ENCODE measurements at regions not wholly inside any gene's neighbourhood (a gene's known extent, or its start where the extent isn't known, plus 50 kb on each side); places are given as distances from the start of the nearest gene placed in this dataset.

DNA sequence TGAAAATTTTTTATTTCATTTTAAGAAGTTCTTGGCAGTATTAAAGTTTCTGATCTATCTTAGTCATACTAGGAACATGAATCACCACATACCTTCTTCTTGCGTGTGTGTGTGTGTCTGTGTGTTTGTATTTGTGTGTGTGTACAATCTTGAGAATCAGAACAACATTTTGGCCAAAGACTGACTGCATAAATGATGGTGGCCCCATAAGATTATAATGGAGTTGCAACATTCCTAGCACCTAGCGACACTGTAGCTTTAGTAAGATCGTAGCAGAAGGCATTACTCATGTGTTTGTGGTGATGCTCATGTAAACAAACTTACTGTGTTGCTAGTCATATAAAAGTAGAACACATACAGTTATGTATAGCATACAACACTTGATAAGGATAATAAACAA lies 205.4 kb downstream of the FAM76B start:
- Histone ChIP-seq H3K9me3 (peaks cover 0 to 2% (median 0%) of the 10 kb centered on the region in 11 donors), H3K27me3 (no peaks in the 10 kb centered on the region), H3K4me3 (no peak overlapping the region), H3K4me1 (no peaks in the 10 kb centered on the region), H3K36me3 (no peaks in the 10 kb centered on the region), H3K27ac (no peak overlapping the region)
- no peak for DNase-seq
- ATAC-seq = no peak
- intact Hi-C loops (cut with DNase I) = no loop called here
- WGBS, 2 donors = 86 to 88% methylated on average over 3 of the region's 3 CpGs
- TF ChIP-seq CTCF (IDR thresholded peaks at IDR 0.05) = no peak

DNA sequence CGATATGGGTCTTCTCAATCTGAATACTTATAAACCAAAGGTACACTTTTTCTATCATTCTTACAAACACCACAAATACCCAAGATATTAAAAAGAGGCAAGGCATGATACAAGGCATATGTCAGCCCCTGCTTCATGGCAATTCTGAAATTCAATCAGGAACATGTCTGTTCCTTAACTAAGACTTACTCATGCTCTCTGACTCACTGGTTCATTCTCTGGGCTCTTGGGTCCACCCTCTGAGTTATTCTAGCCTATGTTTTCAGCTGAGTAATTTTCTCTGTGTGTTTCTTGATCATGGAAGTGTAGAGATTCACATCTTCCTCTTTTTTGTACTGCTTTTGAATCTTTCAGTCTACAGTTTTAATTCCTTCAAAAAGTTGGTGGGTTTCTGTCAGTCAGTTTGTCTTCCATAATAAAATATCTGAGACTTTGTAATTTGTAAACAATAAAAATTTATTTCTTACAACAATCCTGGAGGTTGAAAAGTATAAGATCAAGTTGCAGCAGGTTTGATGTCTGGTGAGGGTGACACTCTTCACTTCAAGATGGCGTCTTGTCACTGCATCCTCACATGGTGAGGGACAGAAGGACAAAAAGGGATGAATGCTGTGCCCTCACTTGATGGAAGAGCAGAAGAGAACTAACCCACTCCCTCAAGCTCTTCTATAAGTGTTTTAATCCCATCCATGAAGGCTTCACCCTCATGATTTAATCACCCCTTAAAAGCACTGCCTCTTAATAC lies 211.7 kb downstream of the FAM76B start:
- WGBS, 2 donors = 82 to 92% methylated on average over 2 of the region's 2 CpGs
- H3K36me3 ChIP-seq = no peaks in the 10 kb centered on the region
- no peak overlapping the region for H3K27ac ChIP-seq
- peaks cover 0 to 2% (median 0%) of the 10 kb centered on the region in 11 donors for H3K9me3 ChIP-seq
- H3K4me1 ChIP-seq = peaks cover 0 to 18% (median 0%) of the 10 kb centered on the region in 9 donors
- no peak for DNase-seq
- no peak overlapping the region for H3K4me3 ChIP-seq
- peak in 1 of 9 donors; percentile 25 for TF ChIP-seq CTCF (IDR thresholded peaks at IDR 0.05)
- ATAC-seq = peak in 2 of 8 donors; percentile 42 to 53
- H3K27me3 ChIP-seq = no peaks in the 10 kb centered on the region
- intact Hi-C loops (cut with DNase I) = loop anchor here in 2 of 10 donors (1.0 to 10.0 kb wide), 2 partner anchors 127 kb away; no protein-coding TSS in a partner anchor

DNA sequence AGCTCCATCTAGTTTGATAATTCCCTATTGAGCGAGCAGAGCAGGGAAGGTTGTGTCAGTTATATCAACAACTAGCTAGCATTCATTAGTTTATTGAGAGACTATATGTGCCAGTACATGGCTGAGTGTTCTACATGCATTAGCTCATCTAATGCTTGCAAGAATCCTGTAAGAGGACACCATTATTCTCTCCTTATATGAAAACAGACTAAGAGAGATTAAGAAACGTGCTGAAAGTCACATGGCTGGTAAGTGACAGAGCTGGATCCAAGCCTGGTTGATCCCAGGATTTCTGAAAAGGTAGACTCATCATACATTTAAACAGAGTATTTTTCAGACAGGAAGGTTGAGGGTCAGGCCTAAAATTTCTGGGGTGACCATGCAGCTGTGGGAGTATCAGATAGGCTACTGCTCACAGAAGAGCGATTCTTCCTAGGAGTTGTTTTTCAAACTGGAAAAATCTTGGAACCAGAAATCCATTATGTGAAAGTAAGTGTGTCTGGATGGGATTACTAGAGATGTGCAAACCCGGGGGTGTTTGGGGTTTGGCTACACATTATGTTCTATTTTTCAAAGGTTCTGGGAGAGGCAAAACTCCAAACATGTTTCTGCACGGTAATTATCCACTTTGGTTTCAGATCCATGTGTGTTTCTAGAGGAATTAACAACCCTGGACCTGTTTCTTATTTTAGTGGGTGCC lies 213.3 kb downstream of the FAM76B start:
- ATAC-seq = peak in 1 of 8 donors; percentile 72
- Histone ChIP-seq H3K9me3 (peaks cover 0 to 2% (median 0%) of the 10 kb centered on the region in 11 donors), H3K27me3 (no peaks in the 10 kb centered on the region), H3K4me3 (no peak overlapping the region), H3K36me3 (no peaks in the 10 kb centered on the region), H3K27ac (peak overlapping the region in 5 of 10 donors; percentile 5 to 47 (median 36)), H3K4me1 (peaks cover 0 to 18% (median 0%) of the 10 kb centered on the region in 9 donors)
- WGBS, 2 donors = 65 to 68% methylated on average over 5 of the region's 5 CpGs
- no peak for TF ChIP-seq CTCF (IDR thresholded peaks at IDR 0.05)
- intact Hi-C loops (cut with DNase I) = loop anchor here in 1 of 10 donors (10.0 kb wide), 1 partner anchor 129 kb away; no protein-coding TSS in a partner anchor
- no peak for DNase-seq

- Histone ChIP-seq H3K27me3 (no peaks in the 10 kb centered on the region), H3K36me3 (no peaks in the 10 kb centered on the region), H3K4me3 (no peak overlapping the region), H3K9me3 (peaks cover 0 to 2% (median 0%) of the 10 kb centered on the region in 11 donors), H3K27ac (peak overlapping the region in 4 of 10 donors; percentile 27 to 47 (median 38)), H3K4me1 (peaks cover 0 to 18% (median 0%) of the 10 kb centered on the region in 9 donors)
- no peak for DNase-seq
- peak in 5 of 8 donors; percentile 19 to 64 (median 39) for ATAC-seq
- no peak for TF ChIP-seq CTCF (IDR thresholded peaks at IDR 0.05)
- intact Hi-C loops (cut with DNase I) = loop anchor here in 1 of 10 donors (10.0 kb wide), 1 partner anchor 129 kb away; no protein-coding TSS in a partner anchor
- WGBS, 2 donors = 64 to 79% methylated on average over 2 of the region's 2 CpGs
Observed at GRCh38 chr11:95575517-95575916, 214.1 kb downstream of the FAM76B start.
